Effector memory CD4-positive, alpha-beta T cell (primary cell): ENCODE measurements at regions not wholly inside any gene's neighbourhood (a gene's known extent, or its start where the extent isn't known, plus 50 kb on each side); places are given as distances from the start of the nearest gene placed in this dataset.

Source experiments
- DNase-seq, 3 donors: peaks; one replicate each; pipeline ENCODE4 v3.0.0-alpha.2; 2020
- H3K27ac ChIP-seq: 2 replicates; pipeline ENCODE4 v1.7.0; 2013; ENCODE audit warnings: mild to moderate bottlenecking, low read length, moderate library complexity; ENCODE audit not compliant: insufficient read depth, poor library complexity, severe bottlenecking
- H3K27me3 ChIP-seq: replicated peaks from 2 replicates; pipeline ENCODE4 v1.7.0; 2013; ENCODE audit warnings: mild to moderate bottlenecking, low read length; ENCODE audit not compliant: insufficient read depth, control insufficient read depth, poor library complexity, severe bottlenecking
- H3K36me3 ChIP-seq: 2 replicates; pipeline ENCODE4 v1.7.0; 2013; ENCODE audit warnings: mild to moderate bottlenecking, low read length, moderate library complexity; ENCODE audit not compliant: control insufficient read depth, insufficient read depth
- H3K4me1 ChIP-seq: 2 replicates; pipeline ENCODE4 v1.7.0; 2013; ENCODE audit warnings: low read length, mild to moderate bottlenecking; ENCODE audit not compliant: control insufficient read depth, insufficient read depth, poor library complexity, severe bottlenecking
- H3K4me3 ChIP-seq: 2 replicates; pipeline ENCODE4 v1.7.0; 2013; ENCODE audit warnings: low read length, low read depth, mild to moderate bottlenecking; ENCODE audit not compliant: insufficient read depth, poor library complexity, severe bottlenecking
- H3K9me3 ChIP-seq: 2 replicates; pipeline ENCODE4 v1.7.0; 2013; ENCODE audit warnings: mild to moderate bottlenecking, low read length, moderate library complexity; ENCODE audit not compliant: control insufficient read depth

DNA sequence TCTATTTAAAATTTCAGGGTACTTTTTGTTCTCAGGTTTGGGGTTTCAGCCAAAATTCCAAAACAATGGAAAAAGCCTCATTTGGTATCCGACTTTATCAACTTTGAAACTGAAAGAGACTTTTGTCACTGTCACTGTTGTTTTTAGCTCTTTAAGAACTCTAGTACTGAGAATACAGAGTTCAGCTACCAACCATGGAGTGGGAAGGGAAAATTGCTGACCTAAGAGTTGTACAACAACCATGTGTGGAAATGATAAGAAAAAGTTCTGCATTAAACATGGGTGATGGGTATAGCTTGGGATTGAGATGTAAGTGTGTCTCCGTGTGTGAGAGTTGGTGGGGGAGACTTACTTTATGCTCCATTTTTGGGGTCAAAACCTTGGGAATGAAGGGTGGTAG lies 206.6 kb upstream of the LRATD1 start:
- Histone ChIP-seq H3K4me3 (no peak overlapping the region), H3K27me3 (no peaks in the 10 kb centered on the region), H3K9me3 (peaks cover 4% of the 10 kb centered on the region), H3K36me3 (no peaks in the 10 kb centered on the region), H3K27ac (no peak overlapping the region), H3K4me1 (no peaks in the 10 kb centered on the region)
- DNase-seq = no peak

DNA sequence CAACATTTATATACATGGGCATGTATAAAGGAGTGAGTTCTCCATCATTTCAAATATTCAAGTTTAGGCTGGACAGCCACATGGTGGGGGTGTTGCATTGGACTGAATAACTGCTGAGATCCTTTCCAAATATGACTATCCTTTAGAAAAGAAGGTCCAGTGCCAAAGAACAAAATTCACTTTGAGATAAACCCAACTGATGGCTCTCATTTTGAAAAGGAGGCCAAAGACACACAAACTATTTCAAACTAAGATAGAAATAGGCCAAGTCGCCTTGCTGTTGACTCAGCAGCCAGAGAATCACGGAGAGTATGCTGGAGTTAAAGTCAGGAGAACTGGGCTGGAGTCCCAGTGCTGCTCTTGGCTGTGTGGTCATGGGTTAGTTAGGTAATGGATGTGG lies 204.5 kb upstream of the LRATD1 start:
- no peaks in the 10 kb centered on the region for H3K4me1 ChIP-seq
- H3K27me3 ChIP-seq = no peaks in the 10 kb centered on the region
- no peak for DNase-seq
- H3K36me3 ChIP-seq = no peaks in the 10 kb centered on the region
- no peak overlapping the region for H3K27ac ChIP-seq
- peaks cover 4% of the 10 kb centered on the region for H3K9me3 ChIP-seq
- no peak overlapping the region for H3K4me3 ChIP-seq

DNA sequence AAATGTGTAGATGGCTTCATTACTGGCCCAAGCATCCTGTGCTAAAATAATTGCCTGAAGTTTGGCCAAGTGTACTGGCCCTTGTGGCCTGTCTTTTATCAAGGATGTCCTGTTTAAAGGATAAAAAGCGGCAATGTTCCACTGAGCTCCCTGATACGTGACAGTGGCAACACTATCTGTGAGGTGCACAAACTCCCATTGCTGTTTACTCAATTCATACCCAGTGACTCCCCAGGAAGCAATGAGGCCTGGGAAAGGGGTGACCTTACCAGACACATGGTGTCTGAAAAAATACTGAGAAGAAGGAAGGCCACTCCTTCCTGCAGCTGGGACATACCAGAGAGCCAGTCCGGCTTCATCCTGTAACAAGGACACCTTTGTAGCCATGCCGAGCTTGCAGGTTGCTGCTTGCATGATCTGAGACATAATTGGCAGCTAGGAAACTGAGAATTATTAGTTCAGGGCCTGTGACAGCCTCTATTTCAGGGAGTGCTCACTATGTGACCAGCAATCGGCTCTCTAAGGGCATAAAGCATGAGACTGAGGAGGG lies 198.5 kb upstream of the LRATD1 start:
- H3K4me3 ChIP-seq = no peak overlapping the region
- H3K36me3 ChIP-seq = no peaks in the 10 kb centered on the region
- H3K4me1 ChIP-seq = no peaks in the 10 kb centered on the region
- no peak for DNase-seq
- no peaks in the 10 kb centered on the region for H3K27me3 ChIP-seq
- H3K27ac ChIP-seq = no peak overlapping the region
- H3K9me3 ChIP-seq = no peaks in the 10 kb centered on the region

DNA sequence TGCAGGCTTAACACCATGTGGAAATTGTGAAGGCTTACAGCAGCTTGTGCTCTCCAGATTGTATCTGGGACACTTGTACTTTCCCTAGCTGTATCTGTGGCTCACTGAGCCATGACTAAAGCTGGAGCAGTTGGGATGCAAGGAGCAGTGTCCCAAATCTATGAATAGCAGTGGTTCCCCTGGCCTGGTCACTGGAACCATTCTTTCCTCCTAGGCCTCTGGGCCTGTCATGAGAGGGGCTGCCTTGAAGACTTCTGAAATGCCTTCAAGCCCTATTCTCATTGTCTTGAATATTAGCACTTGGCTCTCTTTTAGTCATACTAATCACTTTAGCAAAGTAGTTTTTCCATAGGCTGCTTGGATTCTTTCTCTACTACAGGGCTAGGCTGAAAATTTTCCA lies 186.8 kb upstream of the LRATD1 start:
- no peak overlapping the region for H3K4me3 ChIP-seq
- no peak for DNase-seq
- no peaks in the 10 kb centered on the region for H3K9me3 ChIP-seq
- H3K36me3 ChIP-seq = no peaks in the 10 kb centered on the region
- no peak overlapping the region for H3K27ac ChIP-seq
- no peaks in the 10 kb centered on the region for H3K27me3 ChIP-seq
- H3K4me1 ChIP-seq = no peaks in the 10 kb centered on the region

DNA sequence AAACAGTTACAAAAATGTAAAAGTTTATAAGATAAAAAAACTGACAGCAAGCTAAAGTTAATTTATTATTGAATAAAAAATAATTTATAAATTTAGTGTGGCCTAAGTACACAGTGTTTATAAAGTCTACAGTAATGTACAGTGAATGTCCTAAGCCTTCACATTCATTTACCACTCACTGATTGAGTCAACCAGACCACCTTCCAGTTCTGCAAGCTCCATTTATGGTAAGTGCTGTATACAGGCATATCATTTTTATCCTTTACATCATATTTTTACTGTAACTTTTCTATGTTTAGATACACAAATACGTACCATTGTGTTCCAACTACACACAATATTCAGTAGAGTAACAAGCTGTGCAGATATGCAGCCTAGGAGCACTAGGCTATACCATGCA lies 184.2 kb upstream of the LRATD1 start:
- no peak overlapping the region for H3K4me3 ChIP-seq
- H3K9me3 ChIP-seq = no peaks in the 10 kb centered on the region
- no peaks in the 10 kb centered on the region for H3K27me3 ChIP-seq
- H3K4me1 ChIP-seq = no peaks in the 10 kb centered on the region
- no peaks in the 10 kb centered on the region for H3K36me3 ChIP-seq
- no peak for DNase-seq
- H3K27ac ChIP-seq = no peak overlapping the region

GRCh38 chr2:14451312-14451711 lies 181.2 kb upstream of the LRATD1 start:
- no peaks in the 10 kb centered on the region for H3K27me3 ChIP-seq
- no peaks in the 10 kb centered on the region for H3K36me3 ChIP-seq
- no peaks in the 10 kb centered on the region for H3K4me1 ChIP-seq
- no peak overlapping the region for H3K27ac ChIP-seq
- DNase-seq = no peak
- H3K4me3 ChIP-seq = no peak overlapping the region
- no peaks in the 10 kb centered on the region for H3K9me3 ChIP-seq

DNA sequence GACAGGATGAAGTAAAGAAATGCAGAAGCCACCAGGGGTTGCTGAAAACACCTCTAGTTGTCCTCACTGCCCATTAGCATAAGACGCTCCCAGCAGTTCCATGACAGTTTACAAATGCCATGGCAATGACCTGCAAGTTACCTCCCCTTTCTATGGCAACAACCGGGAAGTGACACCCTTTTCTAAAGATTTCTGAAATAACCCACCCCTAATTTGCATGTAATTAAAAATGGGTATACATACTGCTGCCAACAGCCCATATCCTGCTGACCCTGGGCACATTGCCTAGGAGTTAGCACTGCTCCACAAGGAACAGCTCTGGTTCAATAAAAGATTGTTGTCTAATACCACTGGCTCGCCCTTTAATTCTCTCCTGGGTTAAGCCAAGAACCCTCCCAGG lies 178.3 kb upstream of the LRATD1 start:
- no peaks in the 10 kb centered on the region for H3K9me3 ChIP-seq
- no peak overlapping the region for H3K4me3 ChIP-seq
- no peaks in the 10 kb centered on the region for H3K36me3 ChIP-seq
- H3K27ac ChIP-seq = no peak overlapping the region
- H3K27me3 ChIP-seq = no peaks in the 10 kb centered on the region
- H3K4me1 ChIP-seq = no peaks in the 10 kb centered on the region
- no peak for DNase-seq

DNA sequence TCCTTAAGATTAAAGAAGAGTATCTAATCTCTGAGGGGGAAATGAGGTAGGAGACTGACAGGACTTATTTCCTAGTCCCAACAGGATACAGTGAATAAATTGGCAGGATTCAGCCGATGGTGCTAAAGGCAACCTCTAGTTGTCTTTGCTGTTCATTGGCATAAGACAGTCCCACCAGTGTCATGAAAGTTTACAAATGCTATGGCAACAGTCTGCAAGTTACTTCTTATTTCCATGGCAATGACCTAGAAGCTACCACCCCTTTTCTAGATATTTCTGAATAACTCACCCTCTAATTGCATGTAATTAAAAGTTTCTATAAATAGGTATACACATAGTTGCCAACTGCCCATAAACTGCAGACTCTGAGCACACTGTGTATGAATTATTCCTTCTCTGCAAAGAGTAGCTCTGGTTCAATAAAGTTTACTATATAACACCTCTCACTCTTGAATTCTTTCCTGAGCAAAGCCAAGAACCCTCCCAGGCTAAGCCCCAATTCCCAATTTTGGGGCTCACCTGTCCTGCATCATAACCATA lies 172.7 kb upstream of the LRATD1 start:
- Histone ChIP-seq H3K27ac (no peak overlapping the region), H3K27me3 (no peaks in the 10 kb centered on the region), H3K9me3 (no peaks in the 10 kb centered on the region), H3K36me3 (no peaks in the 10 kb centered on the region), H3K4me3 (no peak overlapping the region), H3K4me1 (no peaks in the 10 kb centered on the region)
- DNase-seq = no peak

DNA sequence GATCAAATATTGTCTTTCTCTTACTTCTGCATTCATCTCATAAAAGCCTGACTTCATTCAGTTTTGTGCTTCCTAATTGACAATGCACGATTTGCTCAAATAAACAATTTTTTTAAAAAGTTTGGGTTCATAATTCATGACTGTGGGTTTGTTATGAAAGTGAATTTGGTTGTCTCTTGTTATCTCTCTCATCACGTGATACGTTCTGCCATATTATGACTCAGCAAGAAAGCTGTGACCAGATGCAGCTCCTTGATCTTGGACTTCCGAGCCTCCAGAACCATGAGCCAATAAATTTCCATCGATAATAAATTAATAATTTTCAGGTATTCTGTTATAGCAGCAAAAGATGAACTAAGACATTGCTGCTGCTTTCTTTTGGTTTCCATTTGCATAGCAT lies 156.5 kb upstream of the LRATD1 start:
- no peaks in the 10 kb centered on the region for H3K36me3 ChIP-seq
- H3K27ac ChIP-seq = no peak overlapping the region
- no peaks in the 10 kb centered on the region for H3K27me3 ChIP-seq
- DNase-seq = no peak
- no peaks in the 10 kb centered on the region for H3K9me3 ChIP-seq
- no peak overlapping the region for H3K4me3 ChIP-seq
- no peaks in the 10 kb centered on the region for H3K4me1 ChIP-seq

GRCh38 chr2:14479486-14479885 lies 153.0 kb upstream of the LRATD1 start:
- H3K4me3 ChIP-seq = no peak overlapping the region

More at GRCh38 chr2:14479486-14479885, 153.0 kb upstream of the LRATD1 start:
- DNase-seq = no peak
- no peaks in the 10 kb centered on the region for H3K4me1 ChIP-seq
- H3K9me3 ChIP-seq = no peaks in the 10 kb centered on the region
- H3K27me3 ChIP-seq = no peaks in the 10 kb centered on the region
- no peak overlapping the region for H3K27ac ChIP-seq
- no peaks in the 10 kb centered on the region for H3K36me3 ChIP-seq
